OCI-LY1 (cell line): ENCODE measurements at regions not wholly inside any gene's neighbourhood (a gene's known extent, or its start where the extent isn't known, plus 50 kb on each side); places are given as distances from the start of the nearest gene placed in this dataset.

ENCODE experiments used
- EZH2 ChIP-seq: fragments of 200-600 bp; sonication (generic), shearing (Covaris generic); IDR thresholded peaks from 2 replicates; pipeline ENCODE4 v1.8.0; 2017; ENCODE audit warnings: borderline replicate concordance, mixed run types, mild to moderate bottlenecking, antibody characterized with exemption, low read length, moderate library complexity, mixed read lengths
- TF ChIP-seq, protein P1 (sequence below): fragments of 200-600 bp; sonication (generic), shearing (Covaris generic); IDR thresholded peaks from 2 replicates; pipeline ENCODE4 v1.5.1; 2017; ENCODE audit warnings: mild to moderate bottlenecking, antibody characterized with exemption, low read length, moderate library complexity, mixed read lengths

DNA sequence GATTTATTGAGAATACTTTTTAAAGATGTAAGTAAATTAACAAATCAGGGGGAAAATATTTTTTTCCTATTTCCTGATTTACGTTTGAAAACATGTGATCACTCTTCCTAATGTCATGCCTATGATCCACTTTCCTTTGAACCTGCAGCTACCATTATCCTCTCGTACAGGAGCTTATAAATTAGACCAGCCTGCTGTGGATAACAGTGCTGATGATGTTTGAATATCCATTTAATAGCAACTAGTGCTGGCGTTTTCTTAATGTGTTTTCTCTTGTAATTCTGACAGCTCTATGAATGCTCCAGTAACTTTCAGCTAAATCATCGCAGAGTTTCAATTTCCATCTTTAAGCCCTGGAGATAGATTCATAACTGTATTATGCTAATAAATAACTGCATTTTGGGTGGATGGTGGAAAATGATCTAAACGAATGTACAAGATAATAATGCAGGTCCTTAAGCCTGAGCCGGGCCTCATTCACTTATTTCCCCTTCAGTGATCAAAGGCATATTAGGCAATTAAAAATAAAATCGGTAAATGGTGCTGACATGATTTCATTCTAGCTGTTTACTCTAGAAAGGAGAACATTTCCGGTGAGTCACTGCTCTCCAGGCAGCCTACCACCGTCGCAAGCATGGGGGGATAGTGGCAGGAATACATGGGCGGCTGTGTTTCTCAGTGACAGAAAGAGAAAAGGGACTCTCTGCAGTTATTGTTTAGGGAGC, 58.5 kb upstream of the SLC24A5 start:
- TF ChIP-seq, protein P1, sequence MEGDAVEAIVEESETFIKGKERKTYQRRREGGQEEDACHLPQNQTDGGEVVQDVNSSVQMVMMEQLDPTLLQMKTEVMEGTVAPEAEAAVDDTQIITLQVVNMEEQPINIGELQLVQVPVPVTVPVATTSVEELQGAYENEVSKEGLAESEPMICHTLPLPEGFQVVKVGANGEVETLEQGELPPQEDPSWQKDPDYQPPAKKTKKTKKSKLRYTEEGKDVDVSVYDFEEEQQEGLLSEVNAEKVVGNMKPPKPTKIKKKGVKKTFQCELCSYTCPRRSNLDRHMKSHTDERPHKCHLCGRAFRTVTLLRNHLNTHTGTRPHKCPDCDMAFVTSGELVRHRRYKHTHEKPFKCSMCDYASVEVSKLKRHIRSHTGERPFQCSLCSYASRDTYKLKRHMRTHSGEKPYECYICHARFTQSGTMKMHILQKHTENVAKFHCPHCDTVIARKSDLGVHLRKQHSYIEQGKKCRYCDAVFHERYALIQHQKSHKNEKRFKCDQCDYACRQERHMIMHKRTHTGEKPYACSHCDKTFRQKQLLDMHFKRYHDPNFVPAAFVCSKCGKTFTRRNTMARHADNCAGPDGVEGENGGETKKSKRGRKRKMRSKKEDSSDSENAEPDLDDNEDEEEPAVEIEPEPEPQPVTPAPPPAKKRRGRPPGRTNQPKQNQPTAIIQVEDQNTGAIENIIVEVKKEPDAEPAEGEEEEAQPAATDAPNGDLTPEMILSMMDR: no peak
- no peak for TF ChIP-seq EZH2
